BE2C (cell line): ENCODE measurements at regions not wholly inside any gene's neighbourhood (a gene's known extent, or its start where the extent isn't known, plus 50 kb on each side); places are given as distances from the start of the nearest gene placed in this dataset.

Experiments used
- DNase-seq: peaks from one replicate; pipeline ENCODE4 v3.0.0-alpha.2; 2020
- H3K27me3 ChIP-seq: fragments of 250-450 bp; sonication (Bioruptor Pico); 2 replicates; pipeline ENCODE4 v1.5.1; 2020; ENCODE audit warnings: mild to moderate bottlenecking
- H3K36me3 ChIP-seq: fragments of 250-450 bp; sonication (Bioruptor Pico); 2 replicates; pipeline ENCODE4 v1.5.1; 2020; ENCODE audit warnings: mild to moderate bottlenecking
- H3K4me1 ChIP-seq: fragments of 250-450 bp; sonication (Bioruptor Pico); 2 replicates; pipeline ENCODE4 v1.5.1; 2020
- H3K4me3 ChIP-seq: 2 replicates; pipeline ENCODE4 v1.5.1; 2011; ENCODE audit warnings: low read depth, low read length
- H3K9me3 ChIP-seq: fragments of 250-450 bp; sonication (Bioruptor Pico); 2 replicates; pipeline ENCODE4 v1.5.1; 2020
- CTCF ChIP-seq: IDR thresholded peaks from 2 replicates; pipeline ENCODE4 v1.5.1; 2012; ENCODE audit warnings: mild to moderate bottlenecking, low read depth, low read length

- Histone ChIP-seq H3K27me3 (no peaks in the 10 kb centered on the region), H3K9me3 (no peaks in the 10 kb centered on the region), H3K4me1 (no peaks in the 10 kb centered on the region; the same call in 1 of the 2 replicates), H3K36me3 (no peaks in the 10 kb centered on the region), H3K4me3 (no peak overlapping the region)
- TF ChIP-seq CTCF, result no peak
- no peak for DNase-seq
Observed at GRCh38 chr1:36714301-36714700, 231.6 kb upstream of the CSF3R start.

DNA sequence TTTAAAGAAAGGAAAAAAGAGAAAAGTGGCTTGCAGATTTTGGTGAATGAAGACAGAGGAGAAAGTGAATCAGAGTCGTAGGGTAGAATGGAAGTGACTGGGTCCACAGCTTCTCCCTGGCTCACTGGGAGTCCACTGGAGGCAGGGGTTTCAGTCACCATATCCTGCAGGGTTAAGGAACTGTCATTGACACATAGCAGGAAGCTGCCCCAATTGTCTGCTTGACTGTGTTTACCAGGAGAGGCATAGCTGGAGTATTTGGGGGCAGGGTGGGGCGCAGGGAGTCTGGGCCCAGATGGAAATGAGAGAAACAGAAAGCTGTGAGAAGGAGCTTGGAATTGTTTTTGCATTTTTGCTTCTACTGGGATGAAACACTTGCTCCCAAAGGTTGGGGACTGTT is 228.8 kb upstream of the CSF3R start:
- H3K27me3 ChIP-seq, result no peaks in the 10 kb centered on the region
- DNase-seq, result no peak
- no peaks in the 10 kb centered on the region; the same call in 1 of the 2 replicates for H3K4me1 ChIP-seq
- TF ChIP-seq CTCF, result no peak
- no peaks in the 10 kb centered on the region for H3K36me3 ChIP-seq
- H3K9me3 ChIP-seq, result no peaks in the 10 kb centered on the region
- H3K4me3 ChIP-seq, result no peak overlapping the region

DNA sequence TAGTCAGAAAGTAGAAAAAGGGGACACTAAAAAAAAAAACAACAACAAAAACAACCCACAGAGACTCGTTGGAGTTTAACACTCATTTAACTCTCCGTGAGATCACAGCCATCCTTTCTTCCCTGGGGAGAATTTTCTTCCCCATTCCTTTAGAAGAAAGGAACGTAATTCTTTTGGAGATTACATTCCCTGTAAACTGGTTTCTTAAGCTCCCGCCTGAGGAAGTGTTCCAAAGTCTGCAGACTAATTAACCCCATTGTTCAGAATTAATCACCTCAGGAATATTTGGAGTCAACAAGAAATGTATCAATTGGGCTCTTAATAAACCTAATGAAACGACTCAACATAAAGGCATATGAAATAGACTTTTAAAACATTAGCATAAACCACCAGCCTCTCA is 228.2 kb upstream of the CSF3R start:
- no peak for TF ChIP-seq CTCF
- no peaks in the 10 kb centered on the region for H3K9me3 ChIP-seq
- DNase-seq, result no peak
- H3K27me3 ChIP-seq, result no peaks in the 10 kb centered on the region
- no peaks in the 10 kb centered on the region for H3K36me3 ChIP-seq
- H3K4me3 ChIP-seq, result no peak overlapping the region
- H3K4me1 ChIP-seq, result no peaks in the 10 kb centered on the region; the same call in none of the 2 replicates

DNA sequence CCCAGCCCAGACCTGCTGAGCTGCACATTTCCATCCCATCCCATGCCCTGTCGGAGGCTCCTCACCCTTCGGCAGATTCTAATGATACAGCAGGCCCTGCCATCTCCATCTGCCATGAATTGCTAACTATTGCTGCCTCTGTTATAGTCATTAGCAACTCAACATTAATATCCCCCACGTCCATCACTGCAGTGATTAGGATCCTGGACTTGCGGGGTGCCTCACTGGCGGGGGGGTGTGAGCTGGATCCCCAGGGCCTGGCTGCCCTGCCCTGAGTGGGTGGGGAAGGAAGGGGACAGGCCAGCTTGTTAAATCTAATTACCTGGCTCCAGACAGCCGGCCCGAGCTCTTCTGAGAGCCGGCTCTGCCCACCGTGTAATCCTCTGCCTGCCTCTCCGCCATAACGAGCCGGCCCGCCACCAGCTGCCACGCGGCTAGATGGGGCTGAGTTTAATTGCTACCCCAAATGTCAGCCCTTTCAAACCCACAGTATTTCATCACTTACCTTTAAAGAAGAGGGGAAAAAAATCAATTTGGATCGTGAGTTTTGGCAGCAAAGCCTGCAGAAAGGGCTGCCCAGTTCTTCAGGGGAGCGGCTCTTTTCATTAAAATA is 227.3 kb upstream of the CSF3R start:
- no peak for TF ChIP-seq CTCF
- DNase-seq, result peak; percentile 40
- Histone ChIP-seq H3K9me3 (no peaks in the 10 kb centered on the region), H3K36me3 (no peaks in the 10 kb centered on the region), H3K27me3 (no peaks in the 10 kb centered on the region), H3K4me1 (no peaks in the 10 kb centered on the region; the same call in none of the 2 replicates), H3K4me3 (no peak overlapping the region)

DNA sequence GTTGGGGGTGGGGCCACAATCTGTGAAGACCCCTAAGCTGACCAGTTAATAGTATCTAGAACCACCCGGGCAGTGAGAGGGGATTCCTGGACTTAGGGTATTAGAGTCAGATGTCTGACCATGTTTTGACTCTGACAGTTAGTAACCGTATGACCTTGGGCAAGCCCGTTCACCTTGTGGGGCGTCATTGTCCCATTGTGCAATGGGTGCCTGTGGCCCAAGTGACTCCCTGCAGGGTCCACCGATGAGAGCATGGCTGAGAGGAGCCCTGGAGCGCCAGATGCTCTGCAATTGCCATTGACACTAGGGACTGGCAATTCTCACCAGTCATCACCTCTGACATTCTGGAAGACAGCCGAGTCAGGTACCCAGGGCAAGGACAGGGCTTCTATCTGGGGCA is 225.9 kb upstream of the CSF3R start:
- TF ChIP-seq CTCF, result no peak
- Histone ChIP-seq H3K4me1 (peaks cover 6% of the 10 kb centered on the region), H3K27me3 (no peaks in the 10 kb centered on the region), H3K9me3 (no peaks in the 10 kb centered on the region), H3K4me3 (no peak overlapping the region), H3K36me3 (no peaks in the 10 kb centered on the region)
- no peak for DNase-seq

- no peak for TF ChIP-seq CTCF
- Histone ChIP-seq H3K4me3 (no peak overlapping the region), H3K27me3 (no peaks in the 10 kb centered on the region), H3K36me3 (no peaks in the 10 kb centered on the region), H3K9me3 (no peaks in the 10 kb centered on the region), H3K4me1 (peaks cover 6% of the 10 kb centered on the region)
- no peak for DNase-seq
Observed at GRCh38 chr1:36707221-36707620, 224.5 kb upstream of the CSF3R start.
